BJ (cell line): ENCODE measurements at regions not wholly inside any gene's neighbourhood (a gene's known extent, or its start where the extent isn't known, plus 50 kb on each side); places are given as distances from the start of the nearest gene placed in this dataset. TPM values are rescaled to one million over a fixed set of nuclear protein-coding genes. Genes with fewer than 3 reads are reported as not detected.
A peak's percentile ranks its signal among the peaks of the same experiment; 100 is the strongest.

Experiments used
- CTCF ChIA-PET: fragments of 350-600 bp; formaldehyde crosslinking; extraction: SDS; loops from one replicate; lab custom pipeline; 2021; ENCODE audit warnings: antibody characterized with exemption, inconsistent platforms; lab: Yijun Ruan, JAX
- POLR2A ChIA-PET: fragments of 300-600 bp; sonication (Branson Sonifier 250); formaldehyde crosslinking; extraction: SDS; loops from one replicate; lab custom pipeline; 2021; ENCODE audit warnings: antibody characterized with exemption; lab: Charles Lee
- DNase-seq: peaks from one replicate; pipeline ENCODE4 v3.0.0-alpha.2; 2011; ENCODE audit warnings: low read depth
- H3K27me3 ChIP-seq: 2 replicates; pipeline ENCODE4 v1.6.0; 2011; ENCODE audit warnings: low read length; ENCODE audit not compliant: control insufficient read depth, insufficient read depth
- H3K36me3 ChIP-seq: 2 replicates; pipeline ENCODE4 v1.5.1; 2011; ENCODE audit warnings: low read length; ENCODE audit not compliant: control insufficient read depth, insufficient read depth
- H3K4me3 ChIP-seq: 2 replicates; pipeline ENCODE4 v1.5.1; 2011; ENCODE audit warnings: low read depth, mild to moderate bottlenecking, control low read depth, low read length
- small RNA-seq: library from RNA; depleted of rRNA; stranded (forward); fragments of <200 nt; gene quantifications from one replicate; pipeline ENCODE3, GENCODE V24; 2012; ENCODE audit warnings: low replicate concordance, low read depth; ENCODE audit not compliant: insufficient read length
- TF ChIP-seq, protein P1 (sequence below): IDR thresholded peaks from 2 replicates; pipeline ENCODE4 v1.5.1; 2011; ENCODE audit warnings: low read depth, mild to moderate bottlenecking, control low read depth, inconsistent platforms, low read length, moderate library complexity; ENCODE audit not compliant: insufficient read depth

DNA sequence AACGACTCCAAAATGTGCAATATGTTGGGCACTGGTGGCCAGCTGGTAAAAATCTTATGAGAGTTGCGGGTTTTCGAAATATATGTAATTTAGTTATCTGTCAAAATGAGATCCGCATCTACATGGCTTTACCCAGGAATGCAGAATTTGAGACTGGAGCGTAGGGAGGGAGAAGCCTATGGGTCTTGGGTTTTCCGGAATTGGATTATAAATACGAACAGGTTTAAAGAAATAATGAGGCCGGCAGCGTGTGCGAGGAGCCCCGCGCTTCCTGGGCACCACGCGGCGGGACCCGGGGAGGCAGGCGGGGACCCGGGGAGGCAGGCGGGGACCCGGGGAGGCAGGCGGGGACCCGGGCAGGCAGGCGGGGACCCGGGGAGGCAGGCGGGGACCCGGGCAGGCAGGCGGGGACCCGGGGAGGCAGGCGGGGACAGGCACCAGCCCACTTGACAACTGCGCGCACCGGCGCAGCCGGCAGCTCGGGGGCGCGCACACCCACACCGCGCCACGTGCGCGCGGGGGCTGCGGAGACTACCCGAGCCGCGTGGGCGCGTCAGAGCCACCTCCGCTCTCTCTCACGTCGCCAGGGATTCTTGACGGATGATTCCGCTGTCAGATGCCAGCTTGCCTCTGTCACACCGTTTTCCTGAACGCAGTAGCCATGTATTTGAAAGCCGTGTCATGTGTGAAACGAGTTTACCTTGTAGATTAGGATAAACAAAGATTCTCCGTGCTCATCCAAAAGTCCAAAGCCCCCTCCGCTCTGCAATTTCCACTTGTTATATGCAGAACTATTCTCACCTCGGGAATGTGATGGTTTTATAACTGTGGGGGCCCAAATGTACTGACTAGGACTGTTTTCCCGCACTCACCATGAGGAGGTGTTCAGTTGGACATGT is 54.3 kb upstream of the HNRNPU start:
- TF ChIP-seq, protein P1, sequence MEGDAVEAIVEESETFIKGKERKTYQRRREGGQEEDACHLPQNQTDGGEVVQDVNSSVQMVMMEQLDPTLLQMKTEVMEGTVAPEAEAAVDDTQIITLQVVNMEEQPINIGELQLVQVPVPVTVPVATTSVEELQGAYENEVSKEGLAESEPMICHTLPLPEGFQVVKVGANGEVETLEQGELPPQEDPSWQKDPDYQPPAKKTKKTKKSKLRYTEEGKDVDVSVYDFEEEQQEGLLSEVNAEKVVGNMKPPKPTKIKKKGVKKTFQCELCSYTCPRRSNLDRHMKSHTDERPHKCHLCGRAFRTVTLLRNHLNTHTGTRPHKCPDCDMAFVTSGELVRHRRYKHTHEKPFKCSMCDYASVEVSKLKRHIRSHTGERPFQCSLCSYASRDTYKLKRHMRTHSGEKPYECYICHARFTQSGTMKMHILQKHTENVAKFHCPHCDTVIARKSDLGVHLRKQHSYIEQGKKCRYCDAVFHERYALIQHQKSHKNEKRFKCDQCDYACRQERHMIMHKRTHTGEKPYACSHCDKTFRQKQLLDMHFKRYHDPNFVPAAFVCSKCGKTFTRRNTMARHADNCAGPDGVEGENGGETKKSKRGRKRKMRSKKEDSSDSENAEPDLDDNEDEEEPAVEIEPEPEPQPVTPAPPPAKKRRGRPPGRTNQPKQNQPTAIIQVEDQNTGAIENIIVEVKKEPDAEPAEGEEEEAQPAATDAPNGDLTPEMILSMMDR, result no peak
- CTCF ChIA-PET, result no interaction called here
- H3K4me3 ChIP-seq, result peak overlapping the region; percentile 46
- no peaks in the 10 kb centered on the region for H3K36me3 ChIP-seq
- peaks cover 6% of the 10 kb centered on the region for H3K27me3 ChIP-seq
- POLR2A ChIA-PET, result no interaction called here
- no peak for DNase-seq

DNA sequence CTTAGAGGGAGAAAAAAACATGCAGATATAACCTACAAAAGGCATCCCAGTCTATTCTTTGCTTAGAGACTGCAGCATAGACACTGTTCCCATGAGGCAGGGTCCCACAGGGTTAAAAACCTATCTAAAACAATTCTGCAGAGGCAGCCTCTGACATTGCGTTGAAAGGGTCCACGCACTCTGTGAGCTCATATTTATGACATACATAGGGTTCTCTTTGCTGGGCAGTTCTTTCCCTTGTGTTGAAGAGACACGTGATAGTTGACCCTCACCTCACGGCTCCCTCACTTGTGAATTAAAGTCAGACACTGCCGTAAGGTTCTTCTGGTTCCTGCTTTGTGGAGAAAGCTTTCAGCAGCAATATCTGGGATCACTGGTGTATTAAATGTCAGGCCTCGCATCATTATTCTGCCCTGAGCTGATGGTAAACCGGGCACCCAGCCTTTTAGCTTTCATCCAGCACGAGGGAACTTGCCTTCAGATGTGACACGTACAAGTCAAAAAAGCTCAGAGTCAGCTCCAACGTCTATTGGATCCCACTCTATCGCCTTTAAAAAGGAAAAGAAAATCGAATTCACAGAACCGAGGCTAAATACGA is 52.8 kb upstream of the HNRNPU start:
- DNase-seq, result no peak
- H3K4me3 ChIP-seq, result no peak overlapping the region
- TF ChIP-seq, protein P1, result no peak
- CTCF ChIA-PET, result interaction anchor here (1.4 kb wide), 1 partner anchor 126 kb away, joined by 3 read pairs; no protein-coding TSS in a partner anchor
- POLR2A ChIA-PET, result no interaction called here
- no peaks in the 10 kb centered on the region for H3K36me3 ChIP-seq
- H3K27me3 ChIP-seq, result peaks cover 6% of the 10 kb centered on the region

DNA sequence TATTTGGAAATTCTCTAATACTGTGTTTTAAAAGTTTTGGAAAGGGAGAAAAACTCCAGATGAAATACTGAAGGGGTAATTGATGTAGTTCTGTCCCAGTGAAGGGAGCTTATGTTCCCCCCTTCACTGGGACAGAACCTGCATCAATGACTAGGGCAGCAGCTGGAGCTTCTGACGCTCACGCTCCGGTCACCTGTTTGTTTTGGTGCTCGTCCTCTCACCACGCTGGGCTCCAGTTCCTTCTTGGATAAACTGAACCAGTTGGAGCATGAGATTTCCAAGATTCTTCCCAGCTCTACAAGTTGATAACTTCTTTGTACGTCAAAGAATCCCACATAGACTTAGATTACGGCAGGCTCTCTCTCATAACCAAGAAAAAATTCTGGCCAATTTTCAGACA is 51.4 kb upstream of the HNRNPU start:
- Histone ChIP-seq H3K4me3 (no peak overlapping the region), H3K36me3 (no peaks in the 10 kb centered on the region), H3K27me3 (peaks cover 5% of the 10 kb centered on the region; the same call in 1 of the 2 replicates)
- ChIA-PET POLR2A (no interaction called here), CTCF (no interaction called here)
- no peak for DNase-seq
- TF ChIP-seq, protein P1, result no peak

DNA sequence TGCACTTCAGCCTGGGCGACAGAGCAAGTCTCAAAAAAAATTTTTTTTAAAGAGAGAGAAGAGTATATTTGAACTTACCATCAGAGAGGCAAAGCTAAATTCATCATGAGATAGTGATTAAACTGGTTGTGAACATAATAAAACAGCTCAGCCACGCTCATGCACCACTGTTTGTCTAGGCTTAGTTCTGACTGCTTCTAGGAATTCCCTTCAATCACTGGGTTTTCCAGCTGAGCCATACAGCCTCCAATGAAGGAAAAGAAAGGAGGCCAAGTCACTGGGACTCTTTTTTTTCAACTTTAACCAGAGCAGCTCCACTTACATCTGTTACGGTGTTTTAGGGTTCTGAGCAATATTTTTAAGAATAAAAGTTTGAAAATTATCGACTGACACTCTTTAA is 50.4 kb upstream of the HNRNPU start:
- CTCF ChIA-PET, result interaction anchor here (0.6 kb wide), 1 partner anchor 40 kb away, joined by 3 read pairs; no protein-coding TSS in a partner anchor
- DNase-seq, result no peak
- POLR2A ChIA-PET, result no interaction called here
- TF ChIP-seq, protein P1, result no peak
- no peak overlapping the region for H3K4me3 ChIP-seq
- peaks cover 5% of the 10 kb centered on the region; the same call in 1 of the 2 replicates for H3K27me3 ChIP-seq
- H3K36me3 ChIP-seq, result no peaks in the 10 kb centered on the region

Small RNAs in the stretch of these regions (small RNA-seq; reads per million reads assigned to genes)
- gene RNU6-1089P (not detected), gene RNU6-947P (not detected), gene RNU6-999P (not detected)
